Choroid plexus epithelial cell (primary cell): ENCODE measurements at regions not wholly inside any gene's neighbourhood (a gene's known extent, or its start where the extent isn't known, plus 50 kb on each side); places are given as distances from the start of the nearest gene placed in this dataset.

Experiments used
- DNase-seq: peaks from one replicate; pipeline ENCODE4 v3.0.0-alpha.2; 2010; ENCODE audit warnings: low read depth
- H3K4me3 ChIP-seq: 2 replicates; pipeline ENCODE4 v1.5.1; 2011; ENCODE audit warnings: low read depth, mild to moderate bottlenecking, control low read depth, low read length, moderate library complexity
- TF ChIP-seq, protein P1 (sequence below): conservative IDR thresholded peaks from 2 replicates; pipeline ENCODE4 v1.5.1; 2011; ENCODE audit warnings: low read depth, mild to moderate bottlenecking, control low read depth, inconsistent platforms, low read length, moderate library complexity

DNA sequence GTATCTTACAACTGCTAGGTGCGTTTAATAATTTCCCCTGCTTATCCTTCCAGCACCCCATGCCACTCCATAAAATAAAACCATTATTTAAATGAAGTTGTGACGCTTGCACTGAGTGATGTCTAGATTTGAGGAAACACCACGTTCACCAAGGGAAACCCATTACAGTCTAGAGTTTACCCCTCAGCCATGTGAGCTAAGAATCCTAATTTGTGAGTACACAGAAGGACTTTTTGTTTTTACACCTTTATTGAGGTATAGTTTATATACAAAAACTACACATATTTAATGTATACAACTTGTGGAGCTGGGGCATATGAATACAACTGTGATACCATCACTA is 326.8 kb downstream of the RAPGEF2 start:
- DNase-seq: no peak
- TF ChIP-seq, protein P1, sequence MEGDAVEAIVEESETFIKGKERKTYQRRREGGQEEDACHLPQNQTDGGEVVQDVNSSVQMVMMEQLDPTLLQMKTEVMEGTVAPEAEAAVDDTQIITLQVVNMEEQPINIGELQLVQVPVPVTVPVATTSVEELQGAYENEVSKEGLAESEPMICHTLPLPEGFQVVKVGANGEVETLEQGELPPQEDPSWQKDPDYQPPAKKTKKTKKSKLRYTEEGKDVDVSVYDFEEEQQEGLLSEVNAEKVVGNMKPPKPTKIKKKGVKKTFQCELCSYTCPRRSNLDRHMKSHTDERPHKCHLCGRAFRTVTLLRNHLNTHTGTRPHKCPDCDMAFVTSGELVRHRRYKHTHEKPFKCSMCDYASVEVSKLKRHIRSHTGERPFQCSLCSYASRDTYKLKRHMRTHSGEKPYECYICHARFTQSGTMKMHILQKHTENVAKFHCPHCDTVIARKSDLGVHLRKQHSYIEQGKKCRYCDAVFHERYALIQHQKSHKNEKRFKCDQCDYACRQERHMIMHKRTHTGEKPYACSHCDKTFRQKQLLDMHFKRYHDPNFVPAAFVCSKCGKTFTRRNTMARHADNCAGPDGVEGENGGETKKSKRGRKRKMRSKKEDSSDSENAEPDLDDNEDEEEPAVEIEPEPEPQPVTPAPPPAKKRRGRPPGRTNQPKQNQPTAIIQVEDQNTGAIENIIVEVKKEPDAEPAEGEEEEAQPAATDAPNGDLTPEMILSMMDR: no peak
- no peak overlapping the region for H3K4me3 ChIP-seq

DNA sequence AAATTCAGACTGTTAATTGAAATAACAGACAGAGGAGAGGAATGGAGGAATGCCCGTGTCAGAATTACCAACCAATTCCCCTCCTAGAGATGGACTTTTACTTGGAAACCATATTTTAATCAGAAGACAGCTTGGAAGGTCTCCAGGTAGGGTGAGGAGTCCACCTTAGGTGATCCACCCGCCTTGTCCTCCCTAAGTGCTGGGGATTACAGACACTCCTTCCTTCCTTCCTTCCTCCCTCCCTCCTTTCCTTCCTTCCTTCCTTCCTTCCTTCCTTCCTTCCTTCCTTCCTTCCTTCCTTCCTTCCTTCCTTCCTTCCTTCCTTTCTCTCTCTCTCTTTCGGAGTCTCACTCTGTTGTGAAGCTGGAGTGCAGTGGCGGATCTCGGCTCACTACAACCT is 328.0 kb downstream of the RAPGEF2 start:
- TF ChIP-seq, protein P1: no peak
- no peak overlapping the region for H3K4me3 ChIP-seq
- no peak for DNase-seq

DNA sequence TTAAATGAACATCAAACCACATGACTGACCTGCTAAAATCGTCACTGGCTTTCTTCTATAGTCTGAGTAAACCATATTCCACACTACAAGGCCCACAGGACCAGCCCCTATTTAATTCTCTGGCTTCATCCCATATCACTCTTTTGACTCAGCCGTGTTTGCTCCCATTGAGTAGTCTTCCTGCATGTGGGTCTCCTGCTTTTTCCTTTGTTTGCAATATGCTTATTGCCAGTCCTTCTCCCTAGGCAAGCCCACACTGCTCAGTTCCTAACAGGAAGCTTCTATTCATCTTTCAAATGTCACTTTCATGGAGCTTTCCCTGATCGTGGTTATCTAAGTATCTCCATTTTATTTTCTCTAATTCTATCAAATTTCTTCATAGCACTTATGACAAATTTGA is 329.6 kb downstream of the RAPGEF2 start:
- no peak overlapping the region for H3K4me3 ChIP-seq
- DNase-seq: no peak
- TF ChIP-seq, protein P1: no peak

DNA sequence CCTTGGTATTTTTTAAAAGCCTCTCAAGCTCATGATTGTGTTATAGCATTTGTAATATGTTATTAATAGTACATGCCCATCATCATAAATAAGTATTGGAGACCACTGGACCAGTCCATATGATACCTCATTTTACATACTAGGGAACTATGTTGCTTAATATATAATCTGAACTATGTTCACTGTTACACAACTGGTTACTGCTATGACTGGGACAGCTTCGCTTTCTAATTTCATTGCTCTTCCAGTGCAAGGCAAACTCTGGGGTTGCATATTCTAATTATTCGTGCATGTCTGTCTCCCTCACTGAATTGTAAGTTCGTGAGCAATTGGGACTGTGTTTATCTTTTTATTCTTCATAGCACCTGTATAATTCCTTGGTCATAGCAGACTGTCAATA is 330.5 kb downstream of the RAPGEF2 start:
- TF ChIP-seq, protein P1: no peak
- no peak overlapping the region for H3K4me3 ChIP-seq
- DNase-seq: no peak

DNA sequence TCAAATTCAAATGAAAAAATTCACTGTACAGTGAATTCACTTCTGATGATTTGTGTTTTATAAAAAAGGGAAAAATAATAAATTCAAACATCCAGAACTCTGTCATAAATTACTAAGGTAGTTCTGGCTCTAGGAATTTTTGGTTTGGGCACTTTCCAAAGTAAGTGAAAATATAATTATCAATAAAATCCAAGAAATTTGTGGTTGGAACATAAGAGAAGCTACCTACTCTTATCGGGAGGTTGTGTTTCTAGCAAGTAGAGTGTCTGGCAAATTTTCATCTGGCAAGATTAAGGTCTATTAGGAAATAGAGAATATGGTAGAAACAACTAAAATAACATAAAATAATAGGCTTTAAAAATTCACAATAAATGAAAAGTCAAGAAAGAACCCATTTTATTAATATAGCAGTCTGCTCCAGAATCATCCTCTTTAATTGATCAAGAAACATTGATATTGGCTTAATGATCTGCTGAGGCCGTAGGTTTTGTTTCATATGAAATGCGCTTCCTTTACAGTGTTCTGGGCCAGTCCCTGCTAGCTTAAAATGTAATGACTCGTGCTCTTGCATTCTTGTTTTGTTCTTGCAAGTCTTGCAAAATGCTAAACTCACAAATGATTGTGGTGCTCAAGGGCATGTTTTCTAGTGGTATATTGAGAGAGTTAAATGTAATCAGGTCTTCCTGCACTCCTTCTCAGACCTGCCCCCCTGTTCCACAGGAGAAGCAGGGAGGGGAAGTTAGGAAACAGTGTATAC is 331.4 kb downstream of the RAPGEF2 start:
- peak; percentile 66 for DNase-seq
- TF ChIP-seq, protein P1: no peak
- H3K4me3 ChIP-seq: no peak overlapping the region

DNA sequence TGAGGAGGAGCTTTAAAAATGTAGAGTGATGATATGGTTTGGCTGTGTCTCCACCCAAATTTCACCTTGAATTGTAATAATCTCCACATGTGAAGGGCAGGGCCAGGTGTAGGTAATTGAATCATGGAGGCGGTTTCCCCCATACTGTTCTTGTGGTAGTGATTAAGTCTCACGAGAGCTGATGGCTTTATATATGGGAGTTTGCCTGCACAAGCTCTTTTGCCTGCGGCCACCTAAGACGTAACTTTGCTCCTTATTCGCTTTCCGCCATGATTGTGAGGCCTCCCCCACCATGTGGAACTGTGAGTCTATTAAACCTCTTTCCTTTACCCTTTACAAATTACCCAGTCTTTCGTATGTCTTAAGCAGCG is 332.0 kb downstream of the RAPGEF2 start:
- H3K4me3 ChIP-seq: no peak overlapping the region
- no peak for DNase-seq
- TF ChIP-seq, protein P1: no peak

DNA sequence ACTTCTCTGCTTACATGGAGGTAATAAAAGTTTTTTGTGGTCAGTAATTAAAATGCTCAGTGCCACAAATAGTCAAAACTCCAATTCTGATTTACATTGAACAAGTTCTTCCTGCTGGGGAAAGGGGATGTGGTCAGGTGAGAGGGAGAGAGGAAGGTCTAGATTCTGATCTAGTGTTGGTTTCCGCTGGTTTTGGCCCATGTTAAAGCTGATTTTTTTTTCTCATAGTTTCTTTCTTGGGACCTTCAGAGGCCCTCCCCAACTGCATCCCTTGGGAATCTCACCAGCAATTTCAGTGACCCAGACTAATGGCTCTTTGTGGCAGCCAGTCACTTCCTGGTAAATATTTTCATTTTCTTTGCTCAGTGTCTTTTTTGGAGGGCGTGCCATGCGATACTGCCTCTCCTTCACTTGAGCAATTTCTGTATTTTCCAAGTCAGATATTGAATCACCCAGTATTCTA is 332.7 kb downstream of the RAPGEF2 start:
- H3K4me3 ChIP-seq: no peak overlapping the region
- TF ChIP-seq, protein P1: no peak
- no peak for DNase-seq
